KMS-11 (cell line): ENCODE measurements at regions not wholly inside any gene's neighbourhood (a gene's known extent, or its start where the extent isn't known, plus 50 kb on each side); places are given as distances from the start of the nearest gene placed in this dataset.

Experiments
- H2AFZ ChIP-seq: fragments of 200-600 bp; sonication (generic); 2 replicates; pipeline ENCODE4 v1.6.1; 2016; ENCODE audit warnings: antibody characterized with exemption, mixed run types, low read depth
- H3K27ac ChIP-seq: fragments of 200-600 bp; sonication (generic); 2 replicates; pipeline ENCODE4 v1.6.1; 2016; ENCODE audit warnings: mild to moderate bottlenecking, mixed run types
- H3K27me3 ChIP-seq: fragments of 200-600 bp; sonication (generic); 2 replicates; pipeline ENCODE4 v1.6.1; 2017; ENCODE audit warnings: mild to moderate bottlenecking, low read depth, mixed run types, moderate library complexity; ENCODE audit not compliant: insufficient read depth
- H3K36me3 ChIP-seq: fragments of 200-600 bp; sonication (generic); 2 replicates; pipeline ENCODE4 v1.6.1; 2017; ENCODE audit warnings: mild to moderate bottlenecking, mixed run types; ENCODE audit not compliant: insufficient read depth
- H3K4me1 ChIP-seq: fragments of 200-600 bp; sonication (generic); 2 replicates; pipeline ENCODE4 v1.6.1; 2016; ENCODE audit warnings: mild to moderate bottlenecking, low read depth, mixed run types; ENCODE audit not compliant: poor library complexity, severe bottlenecking
- H3K4me2 ChIP-seq: fragments of 200-600 bp; sonication (generic); 2 replicates; pipeline ENCODE4 v1.7.0; 2016; ENCODE audit warnings: mild to moderate bottlenecking, mixed run types
- H3K4me3 ChIP-seq: fragments of 200-600 bp; sonication (generic); IDR thresholded peaks from 2 replicates; pipeline ENCODE4 v1.6.1; 2017; ENCODE audit warnings: low read depth, low read length, mixed read lengths; ENCODE audit not compliant: insufficient read depth
- H3K79me2 ChIP-seq: fragments of 200-600 bp; sonication (generic); 2 replicates; pipeline ENCODE4 v1.6.1; 2016; ENCODE audit warnings: low read depth, mixed run types; ENCODE audit not compliant: insufficient read depth
- H3K9ac ChIP-seq: fragments of 200-600 bp; sonication (generic); 2 replicates; pipeline ENCODE4 v1.6.1; 2016; ENCODE audit warnings: mild to moderate bottlenecking, mixed run types
- H4K20me1 ChIP-seq: fragments of 200-600 bp; sonication (generic); 2 replicates; pipeline ENCODE4 v1.6.1; 2016; ENCODE audit warnings: mild to moderate bottlenecking, mixed run types; ENCODE audit not compliant: insufficient read depth
- CTCF ChIP-seq: fragments of 200-600 bp; sonication (generic); conservative IDR thresholded peaks from 2 replicates; pipeline ENCODE4 v1.6.1; 2017; ENCODE audit warnings: low read depth, mild to moderate bottlenecking, antibody characterized with exemption, low read length, moderate library complexity, mixed read lengths

GRCh38 chr4:95675623-95676022, 126.8 kb upstream of the UNC5C start:
- no peak overlapping the region for H3K9ac ChIP-seq
- no peaks in the 10 kb centered on the region for H3K36me3 ChIP-seq
- H3K79me2 ChIP-seq = no peaks in the 10 kb centered on the region
- H3K4me1 ChIP-seq = no peaks in the 10 kb centered on the region
- no peak overlapping the region for H3K4me3 ChIP-seq
- TF ChIP-seq CTCF = no peak
- no peak overlapping the region for H3K27ac ChIP-seq
- H3K4me2 ChIP-seq = no peak overlapping the region
- no peak overlapping the region for H2AFZ ChIP-seq
- H3K27me3 ChIP-seq = no peaks in the 10 kb centered on the region
- no peaks in the 10 kb centered on the region for H4K20me1 ChIP-seq

- H3K36me3 ChIP-seq = no peaks in the 10 kb centered on the region
- no peak for TF ChIP-seq CTCF
- no peak overlapping the region for H3K4me2 ChIP-seq
- H3K4me1 ChIP-seq = no peaks in the 10 kb centered on the region
- no peak overlapping the region for H2AFZ ChIP-seq
- H4K20me1 ChIP-seq = no peaks in the 10 kb centered on the region
- H3K79me2 ChIP-seq = no peaks in the 10 kb centered on the region
- no peak overlapping the region for H3K27ac ChIP-seq
- no peaks in the 10 kb centered on the region for H3K27me3 ChIP-seq
- no peak overlapping the region for H3K9ac ChIP-seq
- no peak overlapping the region for H3K4me3 ChIP-seq
These were observed 125.8 kb upstream of the UNC5C start for GRCh38 chr4:95674521-95674981.

GRCh38 chr4:95672811-95673210, 124.0 kb upstream of the UNC5C start:
- no peak overlapping the region for H3K4me2 ChIP-seq

GRCh38 chr4:95660719-95661118, 111.9 kb upstream of the UNC5C start:
- no peaks in the 10 kb centered on the region for H3K27me3 ChIP-seq

More at GRCh38 chr4:95672811-95673210, 124.0 kb upstream of the UNC5C start:
- Histone ChIP-seq H3K27me3 (no peaks in the 10 kb centered on the region), H4K20me1 (no peaks in the 10 kb centered on the region), H2AFZ (no peak overlapping the region), H3K79me2 (no peaks in the 10 kb centered on the region), H3K9ac (no peak overlapping the region), H3K27ac (no peak overlapping the region), H3K4me3 (no peak overlapping the region), H3K4me1 (no peaks in the 10 kb centered on the region), H3K36me3 (no peaks in the 10 kb centered on the region)
- TF ChIP-seq CTCF = no peak

More at GRCh38 chr4:95660719-95661118, 111.9 kb upstream of the UNC5C start:
- Histone ChIP-seq H2AFZ (no peak overlapping the region), H4K20me1 (no peaks in the 10 kb centered on the region), H3K27ac (no peak overlapping the region), H3K79me2 (no peaks in the 10 kb centered on the region), H3K4me3 (no peak overlapping the region), H3K36me3 (no peaks in the 10 kb centered on the region), H3K4me1 (no peaks in the 10 kb centered on the region), H3K4me2 (no peak overlapping the region), H3K9ac (no peak overlapping the region)
- TF ChIP-seq CTCF = no peak
